Coronary artery (tissue), 2 donors: ENCODE measurements at regions not wholly inside any gene's neighbourhood (a gene's known extent, or its start where the extent isn't known, plus 50 kb on each side); places are given as distances from the start of the nearest gene placed in this dataset.

ENCODE experiments used
- DNase-seq: peaks from one replicate; pipeline ENCODE4 v3.0.0-alpha.2; 2017; ENCODE audit warnings: low spot score
- H3K27ac ChIP-seq, 2 donors: fragments of 200-600 bp; sonication (generic); one replicate each; pipeline ENCODE4 v1.5.1; 2016 to 2019
- H3K4me3 ChIP-seq: fragments of 200-600 bp; sonication (generic); 2 replicates; pipeline ENCODE4 v1.5.1; 2016; ENCODE audit warnings: mild to moderate bottlenecking, moderate library complexity
- TF ChIP-seq, protein P1 (sequence below): fragments of 200-600 bp; sonication (generic); IDR thresholded peaks from one replicate; pipeline ENCODE4 v1.5.1; 2019; ENCODE audit warnings: antibody characterized with exemption

DNA sequence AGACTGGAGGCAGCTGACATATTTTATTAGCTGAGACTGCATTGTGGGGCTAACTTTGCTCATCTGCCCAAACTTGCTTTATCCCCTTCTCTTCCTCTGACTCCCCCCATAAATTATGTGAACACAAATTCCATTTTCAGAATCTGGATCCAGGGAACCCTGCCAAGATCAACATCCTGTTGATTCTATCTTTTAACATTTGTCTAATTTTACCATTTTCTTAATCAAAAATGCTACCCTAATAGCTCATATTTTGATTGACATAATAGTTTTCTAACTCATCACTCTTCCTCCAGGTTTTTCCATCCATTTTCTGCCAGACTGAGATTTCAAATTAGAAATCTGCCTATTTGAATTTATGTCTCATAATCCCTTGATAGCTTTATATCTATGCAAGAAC, 184.7 kb upstream of the PRSS16 start:
- Histone ChIP-seq H3K4me3 (no peak overlapping the region), H3K27ac (no peak overlapping the region)
- DNase-seq, result no peak
- TF ChIP-seq, protein P1, sequence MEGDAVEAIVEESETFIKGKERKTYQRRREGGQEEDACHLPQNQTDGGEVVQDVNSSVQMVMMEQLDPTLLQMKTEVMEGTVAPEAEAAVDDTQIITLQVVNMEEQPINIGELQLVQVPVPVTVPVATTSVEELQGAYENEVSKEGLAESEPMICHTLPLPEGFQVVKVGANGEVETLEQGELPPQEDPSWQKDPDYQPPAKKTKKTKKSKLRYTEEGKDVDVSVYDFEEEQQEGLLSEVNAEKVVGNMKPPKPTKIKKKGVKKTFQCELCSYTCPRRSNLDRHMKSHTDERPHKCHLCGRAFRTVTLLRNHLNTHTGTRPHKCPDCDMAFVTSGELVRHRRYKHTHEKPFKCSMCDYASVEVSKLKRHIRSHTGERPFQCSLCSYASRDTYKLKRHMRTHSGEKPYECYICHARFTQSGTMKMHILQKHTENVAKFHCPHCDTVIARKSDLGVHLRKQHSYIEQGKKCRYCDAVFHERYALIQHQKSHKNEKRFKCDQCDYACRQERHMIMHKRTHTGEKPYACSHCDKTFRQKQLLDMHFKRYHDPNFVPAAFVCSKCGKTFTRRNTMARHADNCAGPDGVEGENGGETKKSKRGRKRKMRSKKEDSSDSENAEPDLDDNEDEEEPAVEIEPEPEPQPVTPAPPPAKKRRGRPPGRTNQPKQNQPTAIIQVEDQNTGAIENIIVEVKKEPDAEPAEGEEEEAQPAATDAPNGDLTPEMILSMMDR, result no peak

DNA sequence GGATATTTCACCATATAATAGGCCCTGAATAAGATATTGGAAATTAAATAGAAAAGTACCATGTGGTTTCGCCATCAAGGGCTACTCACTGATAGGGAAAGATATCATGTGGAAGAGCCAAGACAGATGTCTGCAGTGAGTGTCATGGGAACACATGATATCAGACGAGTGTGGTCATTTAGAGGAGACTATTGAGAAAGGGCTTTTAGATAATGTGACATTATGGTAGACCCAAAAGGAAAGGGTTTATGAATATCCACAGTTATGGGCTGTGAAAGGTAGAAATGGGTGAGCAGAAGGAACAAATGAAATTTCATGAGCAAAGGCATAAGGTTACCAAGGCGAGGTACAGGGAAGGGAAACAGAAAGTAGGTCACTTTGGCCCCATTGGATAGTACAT, 182.3 kb upstream of the PRSS16 start:
- Histone ChIP-seq H3K4me3 (no peak overlapping the region), H3K27ac (no peak overlapping the region)
- DNase-seq, result no peak
- TF ChIP-seq, protein P1, result no peak

DNA sequence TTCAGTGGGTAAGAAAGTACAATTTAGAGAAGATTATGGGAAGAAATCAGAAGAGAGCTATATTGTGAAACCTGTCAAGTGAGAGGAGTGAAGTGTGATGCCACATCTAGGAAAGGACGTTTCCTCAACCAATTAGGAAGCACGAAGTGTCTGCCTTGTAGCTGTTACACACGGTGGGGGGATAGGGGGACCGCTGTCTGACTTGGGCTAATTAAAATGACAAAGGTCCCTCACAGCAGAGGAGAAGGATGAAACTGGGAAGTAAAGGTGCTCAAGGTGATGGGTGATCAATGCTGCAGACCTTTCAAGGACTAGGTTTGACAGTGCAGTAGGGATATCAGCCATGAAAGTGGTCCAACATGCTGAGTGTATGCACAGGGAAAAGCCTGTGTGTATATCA, 181.1 kb upstream of the PRSS16 start:
- TF ChIP-seq, protein P1, result no peak
- Histone ChIP-seq H3K4me3 (no peak overlapping the region), H3K27ac (no peak overlapping the region)
- DNase-seq, result no peak

DNA sequence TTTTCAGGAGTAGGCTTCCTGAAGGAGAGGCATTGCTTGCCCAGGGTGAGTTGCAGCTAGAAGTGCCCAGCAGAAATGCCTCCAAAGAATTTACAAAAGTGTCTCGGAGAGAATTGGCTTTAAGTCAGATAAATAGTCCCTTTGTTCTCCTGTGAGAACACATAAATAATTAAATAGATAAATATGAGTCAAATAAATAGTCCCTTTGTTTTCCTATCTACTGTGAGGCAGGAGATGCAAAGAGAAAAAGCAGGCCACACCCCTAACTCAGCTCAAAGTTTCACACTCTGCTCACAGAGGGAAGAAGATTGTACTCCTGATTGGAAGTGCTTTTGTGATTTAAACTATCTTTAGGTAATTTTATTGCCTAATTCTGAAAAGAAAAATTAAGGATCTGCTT, 180.7 kb upstream of the PRSS16 start:
- no peak overlapping the region for H3K4me3 ChIP-seq
- no peak overlapping the region for H3K27ac ChIP-seq
- DNase-seq, result no peak
- TF ChIP-seq, protein P1, result no peak

DNA sequence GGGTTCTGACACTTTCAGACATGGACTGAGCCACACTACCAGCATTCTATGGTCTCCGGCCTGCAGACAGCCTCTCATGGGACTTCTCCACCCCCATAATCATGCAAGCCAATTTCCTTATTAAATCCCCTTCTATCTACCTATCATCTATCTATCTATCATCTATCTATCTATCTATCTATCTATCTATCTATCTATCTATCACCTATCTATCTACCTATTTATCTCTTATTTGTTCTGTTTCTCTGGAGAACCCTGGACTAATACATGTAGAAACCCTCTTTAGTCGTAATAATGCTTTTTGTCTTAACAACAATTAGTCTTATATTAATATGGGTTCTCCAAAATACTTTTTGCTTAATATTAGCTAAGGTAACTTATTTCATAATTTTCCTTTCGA, 174.1 kb upstream of the PRSS16 start:
- Histone ChIP-seq H3K27ac (no peak overlapping the region), H3K4me3 (no peak overlapping the region)
- TF ChIP-seq, protein P1, result no peak
- no peak for DNase-seq

DNA sequence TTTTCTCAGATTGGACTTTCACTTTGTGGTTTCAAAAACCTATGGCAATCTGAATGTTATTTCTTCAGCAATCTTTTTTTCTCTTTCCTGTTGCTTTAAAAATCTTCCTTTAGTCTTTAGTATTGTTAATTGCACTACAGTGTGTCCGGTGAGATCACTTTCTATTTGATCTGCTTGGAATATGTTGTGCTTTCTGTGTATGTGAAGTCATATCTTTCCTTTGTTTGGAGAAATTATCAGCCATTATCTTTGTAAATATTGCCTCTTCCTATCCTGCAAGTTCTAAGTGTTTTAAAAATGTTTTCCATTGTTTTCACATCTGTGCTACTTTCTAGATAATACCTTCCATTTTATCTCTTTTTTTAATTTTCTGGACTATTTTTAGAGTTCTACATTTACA, 171.4 kb upstream of the PRSS16 start:
- TF ChIP-seq, protein P1, result no peak
- no peak for DNase-seq
- Histone ChIP-seq H3K4me3 (no peak overlapping the region), H3K27ac (no peak overlapping the region)

DNA sequence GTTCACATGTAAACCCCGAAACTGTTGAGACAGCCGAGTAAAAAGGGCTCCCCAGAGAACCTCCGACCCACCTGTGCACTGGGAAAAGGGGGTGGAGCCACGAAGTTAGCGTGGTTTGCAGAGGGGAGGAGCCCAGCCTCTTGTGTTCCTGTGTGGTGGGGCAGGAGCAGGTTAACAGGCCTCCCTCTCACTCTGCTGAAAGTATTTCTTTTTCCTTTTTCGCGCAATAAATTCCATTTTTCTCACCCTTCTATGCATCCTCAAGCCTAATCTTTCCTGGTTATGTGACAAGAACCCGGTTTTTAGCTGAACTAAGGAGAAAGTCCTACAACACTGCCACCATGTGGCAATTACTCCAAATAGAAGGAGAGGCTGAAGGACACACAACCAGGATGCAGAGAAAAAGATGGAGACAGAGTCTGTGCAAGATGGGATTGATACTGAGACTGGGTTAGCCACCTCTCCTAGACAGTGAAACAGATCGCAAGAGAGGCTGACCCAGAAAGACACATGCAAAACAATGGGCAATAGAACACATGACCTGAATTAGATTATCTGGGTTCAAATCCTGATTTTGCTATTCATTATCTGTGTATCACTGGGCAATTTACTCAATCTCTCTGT, 168.7 kb upstream of the PRSS16 start:
- Histone ChIP-seq H3K4me3 (no peak overlapping the region), H3K27ac (no peak overlapping the region)
- TF ChIP-seq, protein P1, result peak; percentile 35
- DNase-seq, result no peak
